Central memory CD4-positive, alpha-beta T cell (primary cell): ENCODE measurements at regions not wholly inside any gene's neighbourhood (a gene's known extent, or its start where the extent isn't known, plus 50 kb on each side); places are given as distances from the start of the nearest gene placed in this dataset.
"Not testable (repeated sequence)": the region's sequence is repeated elsewhere in the genome, so short reads cannot be mapped to it uniquely, and the experiment has no call there.

ENCODE experiments used
- DNase-seq: peaks from one replicate; pipeline ENCODE4 v3.0.0; 2022

DNA sequence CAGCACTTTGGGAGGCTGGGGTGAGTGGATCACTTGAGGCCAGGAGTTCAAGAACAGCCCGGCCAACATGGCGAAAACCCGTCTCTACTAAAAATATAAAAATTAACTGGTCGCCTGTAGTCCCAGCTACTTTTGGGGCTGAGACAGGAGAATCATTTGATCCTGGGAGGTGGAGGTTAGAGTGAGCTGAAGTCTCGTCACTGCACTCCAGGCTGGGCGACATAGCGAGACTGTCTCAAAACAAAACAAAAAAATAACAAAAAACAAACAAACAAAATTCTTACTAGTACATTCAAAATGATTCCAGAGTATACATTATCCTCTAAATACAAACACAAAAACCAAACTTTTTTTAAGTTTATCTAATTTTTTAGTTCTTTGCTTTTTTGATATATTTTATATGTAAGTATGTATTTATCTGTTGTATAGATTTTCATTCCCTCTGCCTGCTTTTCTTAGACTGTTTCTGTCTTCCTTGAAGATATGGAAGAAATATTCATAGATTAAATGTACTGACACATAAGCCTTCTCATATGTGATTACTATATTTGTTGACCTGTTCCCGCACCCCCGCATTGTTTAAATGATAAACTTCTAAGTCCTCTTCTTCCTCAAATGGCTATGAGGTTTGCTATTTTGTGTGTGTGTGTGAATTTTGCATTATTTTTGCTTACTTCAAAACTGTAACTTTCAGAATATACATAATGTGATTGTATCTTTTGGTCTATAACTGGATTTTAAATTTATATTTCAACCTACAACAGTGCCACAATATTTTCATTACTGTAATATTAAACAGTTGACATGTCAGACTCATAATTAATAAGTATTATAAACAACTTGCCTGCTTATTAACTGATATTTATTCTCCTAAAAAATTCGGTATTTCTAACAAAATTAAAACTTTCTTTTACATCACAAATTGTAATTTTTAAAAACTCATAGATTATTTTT lies 1674.1 kb upstream of the B3GALT2 start:
- no peak for DNase-seq

- DNase-seq = not testable (repeated sequence)
These were observed 1673.2 kb upstream of the B3GALT2 start for GRCh38 chr1:194859481-194860154.

DNA sequence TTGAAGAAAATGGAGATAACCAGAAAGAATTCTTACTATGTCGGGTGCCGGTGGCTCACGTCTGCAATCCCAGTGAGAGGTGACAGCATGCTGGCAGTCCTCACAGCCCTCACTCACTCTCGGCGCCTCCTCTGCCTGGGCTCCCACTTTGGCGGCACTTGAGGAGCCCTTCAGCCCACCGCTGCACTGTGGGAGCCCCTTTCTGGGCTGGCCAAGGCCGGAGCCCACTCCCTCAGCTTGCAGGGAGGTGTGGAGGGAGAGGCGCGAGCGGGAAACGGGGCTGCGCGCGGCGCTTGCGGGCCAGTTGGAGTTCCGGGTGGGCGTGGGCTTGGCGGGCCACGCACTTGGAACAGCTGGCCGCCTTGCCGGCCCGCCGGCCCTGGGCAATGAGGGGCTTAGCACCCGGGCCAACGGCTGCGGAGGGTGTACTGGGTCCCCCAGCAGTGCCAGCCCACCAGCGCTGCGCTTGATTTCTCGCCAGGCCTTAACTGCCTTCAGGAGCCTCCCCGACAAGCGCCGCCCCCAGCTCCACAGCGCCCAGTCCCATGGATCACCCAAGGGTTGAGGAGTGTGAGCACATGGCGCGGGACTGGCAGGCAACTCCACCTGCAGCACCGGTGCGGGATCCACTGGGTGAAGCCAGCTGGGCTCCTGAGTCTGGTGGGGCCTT lies 1672.5 kb upstream of the B3GALT2 start:
- DNase-seq = not testable (repeated sequence)

DNA sequence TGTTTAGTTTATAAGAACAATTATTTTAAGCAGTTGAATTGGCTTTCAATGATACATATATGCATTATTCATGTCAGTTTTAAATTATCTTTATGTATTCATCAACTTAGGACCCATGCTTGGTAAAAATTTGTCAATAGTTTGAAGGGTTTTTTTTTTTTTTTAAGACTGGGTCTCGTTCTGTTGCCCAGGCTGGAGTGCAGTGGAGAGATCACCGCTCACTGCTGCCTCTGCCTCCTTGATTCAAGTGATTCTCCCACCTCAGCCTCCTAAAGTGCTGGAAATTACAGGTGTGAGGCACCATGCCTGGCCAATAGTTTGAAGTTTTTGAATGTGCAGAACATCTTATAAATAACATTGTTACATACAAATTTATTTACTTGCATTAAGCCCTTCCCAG lies 1671.0 kb upstream of the B3GALT2 start:
- no peak for DNase-seq

- DNase-seq = no peak
These were observed 1662.4 kb upstream of the B3GALT2 start for GRCh38 chr1:194848846-194849245.

DNA sequence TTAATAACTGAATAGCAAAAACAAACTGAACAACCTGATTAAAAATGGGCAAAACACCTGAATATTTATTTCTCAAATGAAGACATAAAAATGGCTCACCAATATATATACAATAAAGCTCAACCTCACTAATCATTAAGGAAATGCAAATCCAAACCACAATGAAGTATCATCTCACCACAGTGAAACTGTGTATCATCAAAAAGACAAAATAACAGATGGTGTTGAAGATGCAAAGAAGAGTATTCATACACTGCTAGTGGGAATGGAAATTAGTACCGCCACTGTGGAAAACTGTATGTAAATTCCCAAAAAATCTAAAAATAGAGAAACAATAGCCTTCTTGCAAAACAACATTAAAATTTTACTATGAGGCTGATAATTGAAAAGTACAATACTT lies 1660.1 kb upstream of the B3GALT2 start:
- no peak for DNase-seq

DNA sequence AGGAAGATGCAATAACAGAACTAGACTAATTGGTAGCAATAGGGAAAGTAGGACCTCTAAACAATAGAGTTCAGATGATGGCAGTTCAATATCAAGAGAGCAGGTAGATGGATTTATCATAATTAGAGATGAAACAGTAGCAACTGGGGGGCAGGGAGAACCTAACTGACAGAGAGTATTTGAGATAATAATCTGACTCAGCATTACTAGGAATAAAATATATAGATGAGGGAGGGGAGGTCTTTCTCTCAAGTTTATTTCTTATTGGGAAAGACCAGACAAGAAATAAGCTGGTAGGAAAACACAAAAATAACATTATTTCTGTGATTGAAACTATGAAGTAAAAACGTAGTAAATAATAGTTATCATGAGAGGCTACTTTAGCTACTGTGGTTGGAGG lies 1656.7 kb upstream of the B3GALT2 start:
- no peak for DNase-seq

DNA sequence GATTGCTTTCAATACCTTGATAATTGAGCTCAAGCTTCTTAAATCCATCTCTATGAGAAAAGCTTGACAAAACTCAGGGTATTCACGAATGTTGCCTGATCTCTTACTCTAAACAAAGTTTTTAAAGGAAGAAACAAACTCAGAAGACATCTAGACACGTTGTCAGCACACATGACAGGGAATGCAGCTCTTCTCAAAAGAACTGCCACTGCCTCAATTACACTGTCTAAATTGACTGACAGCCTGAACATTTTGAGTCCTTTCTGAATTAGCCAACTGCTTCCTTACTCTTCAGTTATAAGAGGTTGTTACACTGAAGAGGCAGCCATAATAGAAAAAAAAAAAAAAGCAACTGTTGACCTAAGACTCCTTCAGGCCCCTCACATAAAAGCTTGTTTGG lies 1646.7 kb upstream of the B3GALT2 start:
- no peak for DNase-seq

DNA sequence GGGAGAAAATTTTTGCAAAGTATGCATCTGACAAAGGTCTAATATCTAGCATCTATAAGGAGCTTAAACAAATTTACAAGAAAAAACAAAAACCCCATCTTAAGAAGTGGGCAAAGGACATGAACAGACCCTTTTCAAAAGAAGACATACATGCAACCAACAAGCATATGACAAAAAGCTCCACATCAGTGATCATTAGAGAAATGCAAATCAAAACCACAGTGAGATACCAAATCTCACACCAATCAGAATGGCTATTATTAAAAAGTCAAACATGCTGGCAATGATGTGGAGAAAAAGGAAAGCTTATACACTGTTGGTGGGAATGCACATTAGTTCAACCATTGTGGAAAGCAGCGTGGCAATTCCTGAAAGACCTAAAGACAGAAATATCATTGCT lies 1645.2 kb upstream of the B3GALT2 start:
- DNase-seq = not testable (repeated sequence)

GRCh38 chr1:194830387-194830786 lies 1644.0 kb upstream of the B3GALT2 start:
- no peak for DNase-seq

DNA sequence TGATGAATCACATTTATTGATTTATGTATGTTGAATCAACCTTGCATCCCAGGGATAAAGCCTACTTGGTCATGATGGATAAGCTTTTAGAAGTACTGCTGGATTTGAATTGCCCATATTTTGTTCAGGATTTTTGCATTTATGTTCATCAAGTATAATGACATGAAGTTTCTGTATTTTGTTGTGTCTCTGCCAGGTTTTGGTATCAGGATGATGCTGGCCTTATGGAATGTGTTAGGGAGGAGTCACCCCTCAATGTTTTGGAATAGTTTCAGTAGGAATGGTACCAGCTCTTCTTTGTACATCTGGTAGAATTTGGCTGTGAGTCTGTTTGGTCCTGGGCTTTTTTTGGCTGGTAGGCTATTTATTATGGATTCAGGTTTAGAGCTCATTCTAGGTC lies 1643.1 kb upstream of the B3GALT2 start:
- no peak for DNase-seq

DNA sequence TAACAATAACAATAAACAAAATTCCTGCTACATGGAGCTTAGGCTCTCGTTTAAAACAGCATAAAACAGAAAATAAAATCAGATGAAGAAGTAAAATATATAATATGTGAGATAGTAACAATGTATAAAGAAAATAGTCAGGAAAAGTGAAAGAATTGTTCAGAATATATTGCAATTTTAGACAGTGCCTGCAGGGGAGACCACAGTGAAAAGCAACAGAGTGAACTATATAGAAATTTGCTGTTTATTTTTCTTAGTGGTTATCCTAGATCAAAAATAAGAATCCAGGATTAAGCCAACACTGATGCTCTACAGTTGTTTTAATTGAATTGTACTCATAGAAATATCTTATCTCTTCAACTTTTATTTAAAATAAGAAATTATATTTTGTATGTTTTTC lies 1639.0 kb upstream of the B3GALT2 start:
- DNase-seq = no peak

GRCh38 chr1:194821091-194821490 lies 1634.7 kb upstream of the B3GALT2 start:
- no peak for DNase-seq

DNA sequence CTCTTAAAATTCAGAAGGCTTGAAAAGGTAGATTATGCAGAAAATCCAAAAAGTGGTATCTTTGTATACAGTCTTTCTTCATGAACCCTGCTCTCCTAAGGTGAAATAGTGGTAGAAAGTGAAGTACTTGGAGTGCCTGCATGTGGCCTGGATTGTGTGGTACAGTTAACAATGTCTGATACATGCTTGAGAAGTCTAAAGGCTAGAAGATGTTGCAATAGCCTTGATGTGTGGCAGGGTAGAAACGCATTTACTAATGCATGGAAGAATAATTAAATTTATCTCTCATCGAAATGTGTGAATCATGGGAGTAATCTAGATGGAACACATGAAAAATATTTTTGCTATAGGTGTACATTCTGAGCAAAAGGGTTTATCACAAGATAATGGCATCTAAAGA lies 1632.3 kb upstream of the B3GALT2 start:
- DNase-seq = no peak

GRCh38 chr1:194816859-194817258 lies 1630.4 kb upstream of the B3GALT2 start:
- no peak for DNase-seq

- no peak for DNase-seq
These were observed 1626.7 kb upstream of the B3GALT2 start for GRCh38 chr1:194813096-194813495.

DNA sequence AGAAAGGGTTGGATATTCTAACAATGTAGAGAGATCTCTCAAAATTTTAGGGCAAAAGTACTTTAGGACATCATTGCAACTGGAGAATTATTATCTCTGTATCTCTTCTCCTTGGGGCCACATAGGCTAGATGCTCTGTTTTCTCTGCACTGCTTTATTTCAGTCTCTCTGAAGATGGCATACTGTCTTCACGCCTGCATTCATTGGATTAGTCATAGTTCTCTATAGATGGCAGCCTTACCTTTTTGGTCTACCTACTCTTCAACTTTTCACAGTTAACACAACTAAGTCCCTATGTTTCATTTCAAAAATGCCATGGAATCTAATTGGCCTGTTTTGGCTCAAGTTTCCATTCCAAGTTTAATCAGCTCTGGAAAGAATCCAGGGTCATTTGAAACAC lies 1623.3 kb upstream of the B3GALT2 start:
- no peak for DNase-seq

DNA sequence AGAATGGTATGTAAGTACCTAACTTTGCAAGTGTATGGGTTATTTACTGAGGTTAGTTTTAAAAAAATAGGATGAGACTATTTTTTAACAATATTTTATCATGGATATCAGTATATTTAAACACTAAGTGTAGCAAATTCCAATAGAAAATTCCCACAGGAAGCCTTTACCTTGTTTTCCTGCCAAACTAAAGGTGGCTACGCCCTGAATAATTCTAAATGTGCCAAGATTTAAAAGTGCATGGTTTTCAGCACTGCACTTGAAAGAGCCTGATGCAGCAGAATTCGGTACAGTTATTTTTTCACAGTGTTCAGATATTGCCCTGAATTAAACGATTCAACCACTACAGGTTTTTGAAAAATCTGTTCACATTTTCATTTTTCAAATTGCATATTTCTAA lies 1622.8 kb upstream of the B3GALT2 start:
- no peak for DNase-seq

GRCh38 chr1:194807530-194808220 lies 1621.3 kb upstream of the B3GALT2 start:
- DNase-seq = no peak

DNA sequence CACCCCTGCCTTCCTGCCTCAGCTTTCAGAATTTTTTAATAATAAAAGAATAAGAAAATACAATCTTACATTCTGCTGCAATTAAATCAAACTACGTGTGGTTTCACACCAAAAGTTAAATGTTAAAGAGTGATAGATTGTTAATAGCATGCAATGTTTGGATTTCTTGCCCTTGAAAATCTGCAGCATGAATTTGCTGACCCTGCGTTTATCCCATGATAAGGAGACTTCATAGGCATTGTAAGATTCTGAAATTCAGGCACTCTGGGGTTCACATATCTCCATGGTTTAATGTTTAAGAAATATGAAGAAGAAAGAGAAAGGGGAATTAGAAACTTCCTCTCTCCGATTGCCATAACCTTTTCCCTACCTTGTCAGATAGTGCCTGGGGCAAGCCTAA lies 1616.2 kb upstream of the B3GALT2 start:
- DNase-seq = no peak

DNA sequence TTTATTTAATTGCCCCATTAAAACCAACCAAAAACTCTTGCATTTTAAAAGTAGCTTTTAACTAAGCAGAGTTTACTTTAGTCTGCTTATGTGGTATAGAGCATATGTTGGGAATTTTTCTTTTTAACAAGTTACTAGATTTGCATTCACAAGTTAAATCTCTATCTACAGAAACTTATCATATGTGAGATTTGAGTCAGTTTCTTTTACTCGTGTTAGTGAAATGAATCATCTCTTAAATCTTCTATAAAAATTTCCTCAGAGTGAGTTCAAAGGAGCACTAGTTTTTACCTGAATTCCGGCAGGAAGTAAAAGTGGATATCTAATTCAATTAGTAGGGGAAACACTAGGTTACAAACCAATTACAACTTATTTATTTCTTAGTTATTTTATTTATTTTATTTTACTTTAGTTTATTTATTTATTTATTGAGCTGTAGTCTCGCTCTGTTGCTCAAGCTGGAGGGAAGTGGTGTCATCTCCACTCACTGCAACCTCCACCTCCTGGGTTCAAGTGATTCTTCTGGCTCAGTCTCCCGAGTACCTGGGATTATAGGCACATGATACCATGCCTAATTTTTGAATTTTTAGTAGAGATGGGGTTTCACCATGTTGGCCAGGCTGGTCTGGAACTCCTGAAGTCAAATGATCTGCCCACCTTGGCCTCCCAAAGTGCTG lies 1609.6 kb upstream of the B3GALT2 start:
- DNase-seq = no peak

- no peak for DNase-seq
These were observed 1600.6 kb upstream of the B3GALT2 start for GRCh38 chr1:194787001-194787400.
